ENCODE measurements at regions not wholly inside any gene's neighbourhood (a gene's known extent, or its start where the extent isn't known, plus 50 kb on each side); places are given as distances from the start of the nearest gene placed in this dataset.

DNA sequence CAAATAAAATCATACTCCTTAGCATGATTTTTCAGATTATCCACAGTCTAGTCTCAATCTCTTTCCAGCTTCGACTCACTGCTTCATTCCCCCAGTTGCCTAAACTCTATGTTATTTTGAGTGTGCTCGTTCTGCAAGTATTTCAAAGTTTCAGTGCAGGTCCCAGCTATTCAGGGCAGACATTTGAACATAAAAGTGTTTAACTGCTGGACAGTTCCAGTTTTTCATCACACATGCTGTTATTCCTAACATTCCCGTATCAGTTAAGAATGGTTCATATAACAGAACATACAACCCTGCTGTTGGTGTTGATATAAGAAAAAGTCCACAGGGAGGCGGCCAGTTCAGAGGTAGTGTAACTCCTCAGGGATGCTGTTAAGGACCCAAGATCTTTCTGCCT lies 113.3 kb downstream of the SLIT2 start:
- no peak for ATAC-seq (ENCODE audit: low read depth)
- Histone ChIP-seq H3K79me1 (ENCODE audit: low read depth in 1 of 2, low read length in 2 of 2) (no peaks in the 10 kb centered on the region), H2BK5ac (ENCODE audit: low read depth, low read length, poor library complexity, severe bottlenecking) (no peak overlapping the region), H4K20me1 (ENCODE audit: insufficient read depth, low read length) (no peaks in the 10 kb centered on the region), H2AFZ (replicated peaks; ENCODE audit: low read length, poor library complexity) (no peak overlapping the region), H3K18ac (ENCODE audit: low read depth, low read length) (no peak overlapping the region), H4K8ac (ENCODE audit: low read depth in 2 of 2, low read length in 2 of 2) (no peak overlapping the region), H2AK5ac (ENCODE audit: low read depth, low read length) (no peak overlapping the region), H4K5ac (ENCODE audit: low read depth, low read length) (no peak overlapping the region), H4K91ac (ENCODE audit: insufficient read depth, low read depth, low read length) (no peak overlapping the region), H3K27ac (ENCODE audit: insufficient read depth, low read length) (no peak overlapping the region), H3K4me3 (ENCODE audit: insufficient read depth, low read depth, low read length) (no peak overlapping the region), H3K9me1 (ENCODE audit: insufficient read depth, low read length) (peaks cover 12% of the 10 kb centered on the region), H3K9me3 (ENCODE audit: control insufficient read depth, insufficient read depth, low read length) (no peaks in the 10 kb centered on the region), H3K14ac (replicated peaks; ENCODE audit: low read depth, low read length) (no peak overlapping the region), H3K36me3 (ENCODE audit: control insufficient read depth, insufficient read depth, low read length) (no peaks in the 10 kb centered on the region), H2BK15ac (ENCODE audit: low read depth, low read length) (no peak overlapping the region), H3K4ac (ENCODE audit: low read depth, low read length) (no peak overlapping the region), H2BK20ac (ENCODE audit: low read depth, low read length) (no peak overlapping the region), H3K9ac (ENCODE audit: low read depth, low read length) (no peak overlapping the region), H3K27me3 (ENCODE audit: control insufficient read depth, insufficient read depth, low read length) (no peaks in the 10 kb centered on the region), H2AK9ac (replicated peaks; ENCODE audit: low read depth, low read length, poor library complexity) (no peak overlapping the region), H3K4me1 (ENCODE audit: control insufficient read depth, insufficient read depth, low read length) (peaks cover 8% of the 10 kb centered on the region), H3K4me2 (ENCODE audit: low read depth, low read length) (no peak overlapping the region), H2BK120ac (ENCODE audit: low read depth, low read length) (no peak overlapping the region), H3K56ac (ENCODE audit: extremely low read depth, insufficient read depth, low read length) (no peak overlapping the region), H3K23ac (ENCODE audit: low read depth, low read length) (no peak overlapping the region)
- intact Hi-C loops (cut with micrococcal nuclease): no loop called here
- POLR2A ChIA-PET (ENCODE audit: unreplicated experiment): no interaction called here
- in situ Hi-C loops (cut with MboI; ENCODE audit: low sequenced_read_pairs): no loop called here
- no TSS peak for BruUV-seq (replicated peaks)
- dilution Hi-C loops (cut with HindIII; ENCODE audit: low sequenced_read_pairs, unreplicated experiment): no loop called here
- CTCF ChIA-PET: no interaction called here
- TF ChIP-seq CHD1 (IDR thresholded peaks at IDR 0.05; ENCODE audit: low read depth, low read length) (no peak), RAD21 (IDR thresholded peaks at IDR 0.05; ENCODE audit: low read length) (no peak), USF2 (IDR thresholded peaks at IDR 0.05; ENCODE audit: low read depth, low read length) (no peak), NFE2L2 (IDR thresholded peaks at IDR 0.05; ENCODE audit: low read depth, low read length) (no peak), ELK1 (IDR thresholded peaks at IDR 0.05; ENCODE audit: borderline replicate concordance, low read depth, low read length) (no peak), CEBPB (IDR thresholded peaks at IDR 0.05; ENCODE audit: low read depth, low read length) (no peak), RFX5 (IDR thresholded peaks at IDR 0.05; ENCODE audit: low read depth, low read length) (no peak), FOS (IDR thresholded peaks at IDR 0.05; ENCODE audit: low read depth, low read length) (no peak)
- TF ChIP-seq, protein P1, sequence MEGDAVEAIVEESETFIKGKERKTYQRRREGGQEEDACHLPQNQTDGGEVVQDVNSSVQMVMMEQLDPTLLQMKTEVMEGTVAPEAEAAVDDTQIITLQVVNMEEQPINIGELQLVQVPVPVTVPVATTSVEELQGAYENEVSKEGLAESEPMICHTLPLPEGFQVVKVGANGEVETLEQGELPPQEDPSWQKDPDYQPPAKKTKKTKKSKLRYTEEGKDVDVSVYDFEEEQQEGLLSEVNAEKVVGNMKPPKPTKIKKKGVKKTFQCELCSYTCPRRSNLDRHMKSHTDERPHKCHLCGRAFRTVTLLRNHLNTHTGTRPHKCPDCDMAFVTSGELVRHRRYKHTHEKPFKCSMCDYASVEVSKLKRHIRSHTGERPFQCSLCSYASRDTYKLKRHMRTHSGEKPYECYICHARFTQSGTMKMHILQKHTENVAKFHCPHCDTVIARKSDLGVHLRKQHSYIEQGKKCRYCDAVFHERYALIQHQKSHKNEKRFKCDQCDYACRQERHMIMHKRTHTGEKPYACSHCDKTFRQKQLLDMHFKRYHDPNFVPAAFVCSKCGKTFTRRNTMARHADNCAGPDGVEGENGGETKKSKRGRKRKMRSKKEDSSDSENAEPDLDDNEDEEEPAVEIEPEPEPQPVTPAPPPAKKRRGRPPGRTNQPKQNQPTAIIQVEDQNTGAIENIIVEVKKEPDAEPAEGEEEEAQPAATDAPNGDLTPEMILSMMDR (conservative IDR thresholded peaks at IDR 0.05; ENCODE audit: low read depth, low read length): no peak
- DNase-seq: no peak
- 100% methylated on average over 1 of the region's 4 CpGs; no CpG with 5 or more reads in 1 of the 2 experiments for WGBS, 2 experiments (ENCODE audit: extremely low coverage in 2 of 2, insufficient read length in 1 of 2)
